H1 (cell line): ENCODE measurements at regions not wholly inside any gene's neighbourhood (a gene's known extent, or its start where the extent isn't known, plus 50 kb on each side); places are given as distances from the start of the nearest gene placed in this dataset.

ENCODE experiments used
- CTCF ChIA-PET: fragments of 300-600 bp; sonication (Branson Sonifier 250); formaldehyde crosslinking; loops from one replicate; lab custom pipeline; 2021; ENCODE audit not compliant: partially characterized antibody; lab: Charles Lee
- POLR2A ChIA-PET: fragments of 300-600 bp; sonication (Branson Sonifier 250); formaldehyde crosslinking; loops from one replicate; lab custom pipeline; 2021; ENCODE audit warnings: inconsistent platforms; ENCODE audit not compliant: partially characterized antibody; lab: Charles Lee
- DNase-seq, 2 experiments: peaks; one replicate each; pipeline versions ENCODE4 v3.0.0 to v3.0.0-alpha.2; 2010 to 2022; ENCODE audit warnings: low spot score in 2 of 2, low read depth in 1 of 2, mixed read lengths in 1 of 2
- FAIRE-seq: peaks from 2 replicates; lab custom pipeline; 2011; peaks lifted over from hg19 to GRCh38; lab: Jason Lieb, UNC
- H2AFZ ChIP-seq: 2 replicates; pipeline ENCODE4 v1.8.1; 2012; ENCODE audit warnings: low read length, inconsistent platforms
- H2AK5ac ChIP-seq: 2 replicates; pipeline ENCODE4 v1.6.1; 2013; ENCODE audit warnings: low read depth, low read length
- H2BK120ac ChIP-seq: replicated peaks from 2 replicates; pipeline ENCODE3; 2013; ENCODE audit warnings: low read depth, low read length, inconsistent platforms
- H2BK12ac ChIP-seq: 2 replicates; pipeline ENCODE4 v1.6.1; 2013; ENCODE audit warnings: low read depth, low read length
- H2BK15ac ChIP-seq: 2 replicates; pipeline ENCODE4 v1.6.1; 2013; ENCODE audit warnings: low read length
- H2BK20ac ChIP-seq: 2 replicates; pipeline ENCODE4 v1.6.1; 2013; ENCODE audit warnings: low read length
- H2BK5ac ChIP-seq: 2 replicates; pipeline ENCODE4 v1.6.1; 2013; ENCODE audit warnings: low read depth, low read length
- H3K14ac ChIP-seq: 2 replicates; pipeline ENCODE4 v1.6.1; 2013; ENCODE audit warnings: inconsistent platforms; ENCODE audit not compliant: insufficient read length
- H3K18ac ChIP-seq: 2 replicates; pipeline ENCODE4 v1.6.1; 2013; ENCODE audit warnings: low read length; ENCODE audit errors: extremely low read depth
- H3K23ac ChIP-seq: 2 replicates; pipeline ENCODE4 v1.6.1; 2013; ENCODE audit warnings: inconsistent platforms; ENCODE audit not compliant: insufficient read length
- H3K23me2 ChIP-seq: 2 replicates; pipeline ENCODE4 v1.6.1; 2013; ENCODE audit warnings: low read depth, low read length
- H3K27ac ChIP-seq: 2 replicates; pipeline ENCODE4 v1.6.1; 2011; ENCODE audit warnings: low read depth, low read length, inconsistent platforms
- H3K27me3 ChIP-seq, 4 experiments: replicated peaks in 1 of 4; 1 replicate in 1 of 4; 2 replicates in 3 of 4; pipeline versions ENCODE4 v1.6.1 to v1.8.1; 2011 to 2013; ENCODE audit warnings: low read length in 3 of 4, mild to moderate bottlenecking in 3 of 4, inconsistent platforms in 2 of 4, mixed read lengths in 2 of 4, moderate library complexity in 1 of 4; ENCODE audit not compliant: control insufficient read depth in 3 of 4, insufficient read depth in 3 of 4; ENCODE audit errors: extremely low read depth in 1 of 4
- H3K36me3 ChIP-seq, 4 experiments: 2 replicates each; pipeline versions ENCODE4 v1.6.1 to v1.8.1; 2011 to 2013; ENCODE audit warnings: mild to moderate bottlenecking in 4 of 4, low read length in 3 of 4, moderate library complexity in 2 of 4, control low read depth in 1 of 4, inconsistent platforms in 1 of 4; ENCODE audit not compliant: insufficient read depth in 4 of 4, control insufficient read depth in 2 of 4
- H3K4ac ChIP-seq: replicated peaks from 2 replicates; pipeline ENCODE3; 2013; ENCODE audit warnings: low read length, low read depth, mixed read lengths, inconsistent platforms; ENCODE audit not compliant: insufficient read length
- H3K4me1 ChIP-seq, 4 experiments: replicated peaks in 1 of 4; 1 replicate in 1 of 4; 2 replicates in 3 of 4; pipeline versions ENCODE4 v1.6.1 to v1.8.1; 2011 to 2013; ENCODE audit warnings: low read length in 3 of 4, inconsistent platforms in 2 of 4, mixed read lengths in 1 of 4; ENCODE audit not compliant: insufficient read depth in 4 of 4, control insufficient read depth in 3 of 4
- H3K4me2 ChIP-seq, 2 experiments: 2 replicates each; pipeline versions ENCODE4 v1.6.1 to v1.8.1; 2011 to 2013; ENCODE audit warnings: low read depth in 2 of 2, low read length in 2 of 2, control low read depth in 1 of 2, inconsistent platforms in 1 of 2, mild to moderate bottlenecking in 1 of 2; ENCODE audit not compliant: insufficient read depth in 1 of 2
- H3K4me3 ChIP-seq, 4 experiments: fragments of 200-600, 300-600 bp in 1 of 4; sonication (generic), shearing (Covaris generic), sonication (Bioruptor Twin) in 1 of 4; 2 replicates each; pipeline versions ENCODE4 v1.5.1 to v1.8.1; 2011 to 2016; ENCODE audit warnings: low read length in 4 of 4, low read depth in 3 of 4, control low read depth in 2 of 4, inconsistent platforms in 2 of 4, mild to moderate bottlenecking in 2 of 4, mixed read lengths in 1 of 4, moderate library complexity in 1 of 4; ENCODE audit not compliant: insufficient read depth in 2 of 4; ENCODE audit errors: extremely low read depth in 1 of 4
- H3K56ac ChIP-seq: replicated peaks from 2 replicates; pipeline ENCODE3; 2013; ENCODE audit warnings: low read depth, mild to moderate bottlenecking, mixed read lengths, low read length, inconsistent platforms; ENCODE audit not compliant: insufficient read length
- H3K79me1 ChIP-seq: 2 replicates; pipeline ENCODE4 v1.6.1; 2013; ENCODE audit warnings: low read depth, low read length, control low read depth
- H3K79me2 ChIP-seq, 2 experiments: 2 replicates each; pipeline versions ENCODE4 v1.6.1 to v1.8.1; 2012 to 2013; ENCODE audit warnings: low read length in 2 of 2, mild to moderate bottlenecking in 2 of 2, inconsistent platforms in 1 of 2; ENCODE audit not compliant: insufficient read depth in 2 of 2, control insufficient read depth in 1 of 2
- H3K9ac ChIP-seq, 4 experiments: replicated peaks in 1 of 4; 1 replicate in 1 of 4; 2 replicates in 3 of 4; pipeline versions ENCODE4 v1.6.1 to v1.8.1; 2011 to 2013; ENCODE audit warnings: low read depth in 3 of 4, low read length in 3 of 4, control low read depth in 2 of 4, mild to moderate bottlenecking in 2 of 4, moderate library complexity in 2 of 4, inconsistent platforms in 1 of 4; ENCODE audit errors: extremely low read depth in 1 of 4
- H3K9me3 ChIP-seq, 2 experiments: 2 replicates each; pipeline versions ENCODE4 v1.6.1 to v1.8.1; 2012 to 2013; ENCODE audit warnings: mild to moderate bottlenecking in 2 of 2, moderate library complexity in 2 of 2, control low read depth in 1 of 2, inconsistent platforms in 1 of 2, low read depth in 1 of 2, low read length in 1 of 2, mixed read lengths in 1 of 2; ENCODE audit not compliant: insufficient read depth in 2 of 2
- H4K20me1 ChIP-seq, 2 experiments: replicated peaks in 1 of 2; 2 replicates each; pipeline versions ENCODE3 to v1.8.1; 2011 to 2013; ENCODE audit warnings: inconsistent platforms in 2 of 2, low read length in 2 of 2, mild to moderate bottlenecking in 1 of 2; ENCODE audit not compliant: insufficient read depth in 2 of 2, control insufficient read depth in 1 of 2
- H4K5ac ChIP-seq: 2 replicates; pipeline ENCODE4 v1.6.1; 2013; ENCODE audit warnings: low read length, low read depth, mixed read lengths, inconsistent platforms; ENCODE audit not compliant: insufficient read length
- H4K8ac ChIP-seq: 2 replicates; pipeline ENCODE4 v1.8.0; 2013; ENCODE audit warnings: mild to moderate bottlenecking, moderate library complexity, low read length, inconsistent platforms; ENCODE audit not compliant: insufficient read depth; ENCODE audit errors: extremely low read depth
- H4K91ac ChIP-seq: replicated peaks from 2 replicates; pipeline ENCODE3; 2013; ENCODE audit warnings: low read length, mixed read lengths, inconsistent platforms; ENCODE audit not compliant: insufficient read length
- CHD2 ChIP-seq: IDR thresholded peaks from 2 replicates; pipeline ENCODE4 v1.6.1; 2012; ENCODE audit warnings: low read length, improper control_type of control experiment
- EZH2 ChIP-seq: fragments of 200-600 bp; sonication (generic); IDR thresholded peaks from 2 replicates; pipeline ENCODE4 v1.7.1; 2012; ENCODE audit warnings: low read depth, mild to moderate bottlenecking, moderate library complexity, low read length, inconsistent platforms; ENCODE audit not compliant: severe bottlenecking
- GABPA ChIP-seq: IDR thresholded peaks from 2 replicates; pipeline ENCODE4 v1.6.1; 2011; ENCODE audit warnings: mild to moderate bottlenecking, low read length, moderate library complexity, borderline replicate concordance; ENCODE audit not compliant: insufficient read depth
- HDAC6 ChIP-seq: IDR thresholded peaks from one replicate; pipeline ENCODE4 v1.7.1; 2012; ENCODE audit warnings: low read depth, mild to moderate bottlenecking, inconsistent platforms, low read length, moderate library complexity
- SIRT6 ChIP-seq: IDR thresholded peaks from one replicate; pipeline ENCODE4 v1.7.1; 2012; ENCODE audit warnings: low read length, inconsistent platforms
- SIX5 ChIP-seq: IDR thresholded peaks from 2 replicates; pipeline ENCODE4 v1.6.1; 2011; ENCODE audit warnings: mild to moderate bottlenecking, low read depth, low read length
- SP1 ChIP-seq: IDR thresholded peaks from 2 replicates; pipeline ENCODE4 v1.6.1; 2011; ENCODE audit warnings: low read depth, low read length

DNA sequence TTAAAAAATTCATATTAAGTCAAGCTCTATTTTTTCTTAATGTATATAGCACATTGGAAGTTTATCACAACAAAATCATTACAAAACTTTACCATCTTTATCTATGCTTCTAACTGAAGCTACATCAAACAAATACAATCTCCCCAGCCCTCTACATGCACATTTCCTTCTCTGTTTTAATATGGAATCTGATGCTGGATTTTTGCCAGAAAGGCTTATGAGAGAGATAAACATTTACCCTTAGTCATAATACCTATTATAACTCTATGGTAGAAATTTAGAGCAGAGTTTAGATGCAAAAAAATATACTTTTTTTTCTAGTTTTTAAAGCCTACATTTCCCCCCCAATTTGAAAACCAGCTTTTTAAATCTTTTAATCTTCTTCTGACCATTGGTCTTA lies 1198.6 kb downstream of the GATA3 start:
- H3K18ac ChIP-seq, result no peak overlapping the region
- POLR2A ChIA-PET, result no interaction called here
- CTCF ChIA-PET, result no interaction called here

More for the DNA sequence above, 1198.6 kb downstream of the GATA3 start:
- no peaks in the 10 kb centered on the region for H3K79me1 ChIP-seq
- no peak overlapping the region for H2BK20ac ChIP-seq
- H4K8ac ChIP-seq, result no peak overlapping the region
- no peak overlapping the region for H3K23ac ChIP-seq
- DNase-seq (no peak), FAIRE-seq (no peak)
- H4K20me1 ChIP-seq, result no peaks in the 10 kb centered on the region
- H2AK5ac ChIP-seq, result no peak overlapping the region
- no peaks in the 10 kb centered on the region for H3K9me3 ChIP-seq
- H3K36me3 ChIP-seq, result no peaks in the 10 kb centered on the region
- H3K79me2 ChIP-seq, result no peaks in the 10 kb centered on the region
- no peak overlapping the region for H2BK5ac ChIP-seq
- H2BK15ac ChIP-seq, result no peak overlapping the region
- no peak overlapping the region for H2BK120ac ChIP-seq
- H3K27ac ChIP-seq, result no peak overlapping the region
- H3K27me3 ChIP-seq, result no peaks in the 10 kb centered on the region
- H4K91ac ChIP-seq, result no peak overlapping the region
- no peak overlapping the region for H3K4ac ChIP-seq
- no peak overlapping the region for H2BK12ac ChIP-seq
- TF ChIP-seq SIX5 (no peak), GABPA (no peak), EZH2 (no peak), SP1 (no peak), CHD2 (no peak), HDAC6 (no peak), SIRT6 (no peak)
- H3K9ac ChIP-seq, result no peak overlapping the region
- no peak overlapping the region for H3K56ac ChIP-seq
- no peaks in the 10 kb centered on the region for H3K4me1 ChIP-seq
- H3K23me2 ChIP-seq, result no peaks in the 10 kb centered on the region; the same call in 1 of the 2 replicates
- H3K4me3 ChIP-seq, result no peak overlapping the region
- H3K4me2 ChIP-seq, result no peak overlapping the region
- no peak overlapping the region for H2AFZ ChIP-seq
- no peak overlapping the region for H4K5ac ChIP-seq
- H3K14ac ChIP-seq, result no peak overlapping the region
